GM23338 (cell line): ENCODE measurements at regions not wholly inside any gene's neighbourhood (a gene's known extent, or its start where the extent isn't known, plus 50 kb on each side); places are given as distances from the start of the nearest gene placed in this dataset.

Experiments used
- ATAC-seq: fragments of 200-7000 bp; cut with Tn5 transposase; 3 replicates; pipeline ENCODE4 v1.9.1; 2020
- DNase-seq: peaks from one replicate; pipeline ENCODE4 v3.0.0-alpha.2; 2015; ENCODE audit warnings: low spot score
- H2AFZ ChIP-seq: fragments of 200-600 bp; sonication (generic); 2 replicates; pipeline ENCODE4 v1.8.0; 2016; ENCODE audit warnings: antibody characterized with exemption, mild to moderate bottlenecking, moderate library complexity
- H3F3A ChIP-seq: fragments of 200-600 bp; sonication (generic); replicated peaks from 2 replicates; pipeline ENCODE4 v1.8.0; 2017; ENCODE audit warnings: antibody characterized with exemption, mixed run types, low read depth
- H3K27ac ChIP-seq: fragments of 200-600 bp; sonication (generic); 2 replicates; pipeline ENCODE4 v1.6.1; 2016; ENCODE audit warnings: low read depth
- H3K27me3 ChIP-seq: fragments of 200-600 bp; sonication (generic); 2 replicates; pipeline ENCODE4 v1.8.0; 2016; ENCODE audit warnings: mild to moderate bottlenecking, mixed run types, moderate library complexity; ENCODE audit not compliant: insufficient read depth
- H3K36me3 ChIP-seq: fragments of 200-600 bp; sonication (generic); 2 replicates; pipeline ENCODE4 v1.8.0; 2016; ENCODE audit warnings: mild to moderate bottlenecking; ENCODE audit not compliant: insufficient read depth
- H3K4me1 ChIP-seq: fragments of 200-600 bp; sonication (generic); 2 replicates; pipeline ENCODE4 v1.8.0; 2016; ENCODE audit warnings: mild to moderate bottlenecking, moderate library complexity; ENCODE audit not compliant: insufficient read depth
- H3K4me2 ChIP-seq: fragments of 200-600 bp; sonication (generic); 2 replicates; pipeline ENCODE4 v1.7.1; 2017; ENCODE audit warnings: mixed run types
- H3K4me3 ChIP-seq: fragments of 200-600 bp; sonication (generic); 2 replicates; pipeline ENCODE4 v1.6.1; 2016; ENCODE audit warnings: mixed run types
- H3K79me2 ChIP-seq: fragments of 200-600 bp; sonication (generic); replicated peaks from 2 replicates; pipeline ENCODE4 v1.8.0; 2017; ENCODE audit warnings: mild to moderate bottlenecking; ENCODE audit not compliant: insufficient read depth
- H3K9me2 ChIP-seq: fragments of 200-600 bp; sonication (generic); 2 replicates; pipeline ENCODE4 v1.8.0; 2017; ENCODE audit not compliant: insufficient read depth
- H4K20me1 ChIP-seq: fragments of 200-600 bp; sonication (generic); replicated peaks from 2 replicates; pipeline ENCODE4 v1.8.0; 2017; ENCODE audit warnings: mild to moderate bottlenecking; ENCODE audit not compliant: insufficient read depth
- H3K27ac Mint-ChIP-seq: 2 replicates; pipeline ENCODE4 v1.8.0; 2020; ENCODE audit warnings: inconsistent platforms, mild to moderate bottlenecking, moderate library complexity, mixed read lengths
- H3K27me3 Mint-ChIP-seq: 3 replicates; pipeline ENCODE4 v1.8.0; 2022; ENCODE audit warnings: low read depth, mild to moderate bottlenecking, moderate library complexity, mixed read lengths, inconsistent platforms; ENCODE audit not compliant: insufficient read depth, poor library complexity
- H3K36me3 Mint-ChIP-seq: 3 replicates; pipeline ENCODE4 v1.8.0; 2021; ENCODE audit warnings: low read depth, mild to moderate bottlenecking, inconsistent platforms, moderate library complexity, mixed read lengths
- H3K4me1 Mint-ChIP-seq: 3 replicates; pipeline ENCODE4 v1.8.0; 2020; ENCODE audit warnings: mild to moderate bottlenecking, inconsistent platforms, mixed read lengths
- H3K4me3 Mint-ChIP-seq: 3 replicates; pipeline ENCODE4 v1.8.0; 2021; ENCODE audit warnings: moderate library complexity, mild to moderate bottlenecking, inconsistent platforms, mixed read lengths
- H3K9me3 Mint-ChIP-seq: 3 replicates; pipeline ENCODE4 v1.8.0; 2020; ENCODE audit warnings: moderate library complexity, mild to moderate bottlenecking, inconsistent platforms, mixed read lengths
- CREB1 ChIP-seq: fragments of 250-450 bp; sonication (Bioruptor Pico); IDR thresholded peaks from 2 replicates; pipeline ENCODE4 v1.5.0; 2020; ENCODE audit warnings: low read depth, mild to moderate bottlenecking, moderate library complexity
- JUNB ChIP-seq: IDR thresholded peaks from one replicate; pipeline ENCODE4 v1.6.1; 2016; ENCODE audit warnings: antibody characterized with exemption; ENCODE audit not compliant: unreplicated experiment
- NANOG ChIP-seq: IDR thresholded peaks from 2 replicates; pipeline ENCODE4 v1.6.1; 2016; ENCODE audit warnings: antibody characterized with exemption, borderline replicate concordance
- POLR2AphosphoS5 ChIP-seq: IDR thresholded peaks from 2 replicates; pipeline ENCODE4 v1.6.1; 2016; ENCODE audit warnings: antibody characterized with exemption, low read depth
- ZNF114 ChIP-seq: fragments of 250-450 bp; sonication (Bioruptor Pico); IDR thresholded peaks from 2 replicates; pipeline ENCODE4 v1.5.0; 2020; ENCODE audit warnings: mild to moderate bottlenecking, moderate library complexity
- TF ChIP-seq, protein P1 (sequence below): IDR thresholded peaks from one replicate; pipeline ENCODE4 v1.6.1; 2018; ENCODE audit warnings: antibody characterized with exemption; ENCODE audit not compliant: unreplicated experiment
- TF ChIP-seq, protein P2 (sequence below): fragments of 250-450 bp; sonication (Bioruptor Pico); IDR thresholded peaks from 2 replicates; pipeline ENCODE4 v1.5.0; 2020; ENCODE audit warnings: mild to moderate bottlenecking, moderate library complexity

- Histone ChIP-seq H2AFZ (no peak overlapping the region), H4K20me1 (no peaks in the 10 kb centered on the region), H3K9me2 (peaks cover 4% of the 10 kb centered on the region; the same call in 1 of the 2 replicates), H3K4me3 (peak overlapping the region; percentile 21; the same call in 1 of the 2 replicates), H3F3A (no peaks in the 10 kb centered on the region), H3K36me3 (no peaks in the 10 kb centered on the region), H3K27me3 (peaks cover 22% of the 10 kb centered on the region), H3K27ac (no peak overlapping the region), H3K4me1 (peaks cover 40% of the 10 kb centered on the region), H3K4me2 (peak overlapping the region; percentile 54), H3K79me2 (no peaks in the 10 kb centered on the region)
- H3K9me3 Mint-ChIP-seq = no peaks in the 10 kb centered on the region
- peak overlapping the region; percentile 50; the same call in 2 of the 3 replicates for H3K4me3 Mint-ChIP-seq
- no peaks in the 10 kb centered on the region for H3K36me3 Mint-ChIP-seq
- DNase-seq (peak; percentile 32), ATAC-seq (peak; percentile 28)
- H3K4me1 Mint-ChIP-seq = peaks cover 50% of the 10 kb centered on the region
- TF ChIP-seq, protein P1, sequence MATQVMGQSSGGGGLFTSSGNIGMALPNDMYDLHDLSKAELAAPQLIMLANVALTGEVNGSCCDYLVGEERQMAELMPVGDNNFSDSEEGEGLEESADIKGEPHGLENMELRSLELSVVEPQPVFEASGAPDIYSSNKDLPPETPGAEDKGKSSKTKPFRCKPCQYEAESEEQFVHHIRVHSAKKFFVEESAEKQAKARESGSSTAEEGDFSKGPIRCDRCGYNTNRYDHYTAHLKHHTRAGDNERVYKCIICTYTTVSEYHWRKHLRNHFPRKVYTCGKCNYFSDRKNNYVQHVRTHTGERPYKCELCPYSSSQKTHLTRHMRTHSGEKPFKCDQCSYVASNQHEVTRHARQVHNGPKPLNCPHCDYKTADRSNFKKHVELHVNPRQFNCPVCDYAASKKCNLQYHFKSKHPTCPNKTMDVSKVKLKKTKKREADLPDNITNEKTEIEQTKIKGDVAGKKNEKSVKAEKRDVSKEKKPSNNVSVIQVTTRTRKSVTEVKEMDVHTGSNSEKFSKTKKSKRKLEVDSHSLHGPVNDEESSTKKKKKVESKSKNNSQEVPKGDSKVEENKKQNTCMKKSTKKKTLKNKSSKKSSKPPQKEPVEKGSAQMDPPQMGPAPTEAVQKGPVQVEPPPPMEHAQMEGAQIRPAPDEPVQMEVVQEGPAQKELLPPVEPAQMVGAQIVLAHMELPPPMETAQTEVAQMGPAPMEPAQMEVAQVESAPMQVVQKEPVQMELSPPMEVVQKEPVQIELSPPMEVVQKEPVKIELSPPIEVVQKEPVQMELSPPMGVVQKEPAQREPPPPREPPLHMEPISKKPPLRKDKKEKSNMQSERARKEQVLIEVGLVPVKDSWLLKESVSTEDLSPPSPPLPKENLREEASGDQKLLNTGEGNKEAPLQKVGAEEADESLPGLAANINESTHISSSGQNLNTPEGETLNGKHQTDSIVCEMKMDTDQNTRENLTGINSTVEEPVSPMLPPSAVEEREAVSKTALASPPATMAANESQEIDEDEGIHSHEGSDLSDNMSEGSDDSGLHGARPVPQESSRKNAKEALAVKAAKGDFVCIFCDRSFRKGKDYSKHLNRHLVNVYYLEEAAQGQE = no peak
- 0 out of 2 replicates have a peak, but pooled peaks have one; percentile 7 for TF ChIP-seq CREB1 (CRISPR knock-in tag)
- H3K27ac Mint-ChIP-seq = no peak overlapping the region
- peaks cover 29% of the 10 kb centered on the region for H3K27me3 Mint-ChIP-seq
These were observed 770.5 kb downstream of the MED13L start for GRCh38 chr12:115506822-115507559.

GRCh38 chr12:115504306-115505290, 772.9 kb downstream of the MED13L start:
- Histone ChIP-seq H2AFZ (no peak overlapping the region), H3F3A (no peaks in the 10 kb centered on the region), H3K4me3 (no peak overlapping the region), H4K20me1 (no peaks in the 10 kb centered on the region), H3K9me2 (peaks cover 7% of the 10 kb centered on the region; the same call in 1 of the 2 replicates), H3K4me1 (peaks cover 31% of the 10 kb centered on the region), H3K27ac (no peak overlapping the region), H3K79me2 (no peaks in the 10 kb centered on the region), H3K36me3 (no peaks in the 10 kb centered on the region), H3K27me3 (peaks cover 12% of the 10 kb centered on the region), H3K4me2 (no peak overlapping the region)
- H3K36me3 Mint-ChIP-seq = no peaks in the 10 kb centered on the region
- no peak overlapping the region for H3K27ac Mint-ChIP-seq
- H3K27me3 Mint-ChIP-seq = peaks cover 23% of the 10 kb centered on the region
- DNase-seq (peak; percentile 19), ATAC-seq (no peak)
- no peaks in the 10 kb centered on the region; the same call in 2 of the 3 replicates for H3K9me3 Mint-ChIP-seq
- H3K4me1 Mint-ChIP-seq = peaks cover 42% of the 10 kb centered on the region
- no peak overlapping the region for H3K4me3 Mint-ChIP-seq
- TF ChIP-seq ZNF114 (CRISPR knock-in tag) (no peak), CREB1 (CRISPR knock-in tag) (no peak), JUNB (no peak), NANOG (no peak), POLR2AphosphoS5 (no peak)
- TF ChIP-seq, protein P2, sequence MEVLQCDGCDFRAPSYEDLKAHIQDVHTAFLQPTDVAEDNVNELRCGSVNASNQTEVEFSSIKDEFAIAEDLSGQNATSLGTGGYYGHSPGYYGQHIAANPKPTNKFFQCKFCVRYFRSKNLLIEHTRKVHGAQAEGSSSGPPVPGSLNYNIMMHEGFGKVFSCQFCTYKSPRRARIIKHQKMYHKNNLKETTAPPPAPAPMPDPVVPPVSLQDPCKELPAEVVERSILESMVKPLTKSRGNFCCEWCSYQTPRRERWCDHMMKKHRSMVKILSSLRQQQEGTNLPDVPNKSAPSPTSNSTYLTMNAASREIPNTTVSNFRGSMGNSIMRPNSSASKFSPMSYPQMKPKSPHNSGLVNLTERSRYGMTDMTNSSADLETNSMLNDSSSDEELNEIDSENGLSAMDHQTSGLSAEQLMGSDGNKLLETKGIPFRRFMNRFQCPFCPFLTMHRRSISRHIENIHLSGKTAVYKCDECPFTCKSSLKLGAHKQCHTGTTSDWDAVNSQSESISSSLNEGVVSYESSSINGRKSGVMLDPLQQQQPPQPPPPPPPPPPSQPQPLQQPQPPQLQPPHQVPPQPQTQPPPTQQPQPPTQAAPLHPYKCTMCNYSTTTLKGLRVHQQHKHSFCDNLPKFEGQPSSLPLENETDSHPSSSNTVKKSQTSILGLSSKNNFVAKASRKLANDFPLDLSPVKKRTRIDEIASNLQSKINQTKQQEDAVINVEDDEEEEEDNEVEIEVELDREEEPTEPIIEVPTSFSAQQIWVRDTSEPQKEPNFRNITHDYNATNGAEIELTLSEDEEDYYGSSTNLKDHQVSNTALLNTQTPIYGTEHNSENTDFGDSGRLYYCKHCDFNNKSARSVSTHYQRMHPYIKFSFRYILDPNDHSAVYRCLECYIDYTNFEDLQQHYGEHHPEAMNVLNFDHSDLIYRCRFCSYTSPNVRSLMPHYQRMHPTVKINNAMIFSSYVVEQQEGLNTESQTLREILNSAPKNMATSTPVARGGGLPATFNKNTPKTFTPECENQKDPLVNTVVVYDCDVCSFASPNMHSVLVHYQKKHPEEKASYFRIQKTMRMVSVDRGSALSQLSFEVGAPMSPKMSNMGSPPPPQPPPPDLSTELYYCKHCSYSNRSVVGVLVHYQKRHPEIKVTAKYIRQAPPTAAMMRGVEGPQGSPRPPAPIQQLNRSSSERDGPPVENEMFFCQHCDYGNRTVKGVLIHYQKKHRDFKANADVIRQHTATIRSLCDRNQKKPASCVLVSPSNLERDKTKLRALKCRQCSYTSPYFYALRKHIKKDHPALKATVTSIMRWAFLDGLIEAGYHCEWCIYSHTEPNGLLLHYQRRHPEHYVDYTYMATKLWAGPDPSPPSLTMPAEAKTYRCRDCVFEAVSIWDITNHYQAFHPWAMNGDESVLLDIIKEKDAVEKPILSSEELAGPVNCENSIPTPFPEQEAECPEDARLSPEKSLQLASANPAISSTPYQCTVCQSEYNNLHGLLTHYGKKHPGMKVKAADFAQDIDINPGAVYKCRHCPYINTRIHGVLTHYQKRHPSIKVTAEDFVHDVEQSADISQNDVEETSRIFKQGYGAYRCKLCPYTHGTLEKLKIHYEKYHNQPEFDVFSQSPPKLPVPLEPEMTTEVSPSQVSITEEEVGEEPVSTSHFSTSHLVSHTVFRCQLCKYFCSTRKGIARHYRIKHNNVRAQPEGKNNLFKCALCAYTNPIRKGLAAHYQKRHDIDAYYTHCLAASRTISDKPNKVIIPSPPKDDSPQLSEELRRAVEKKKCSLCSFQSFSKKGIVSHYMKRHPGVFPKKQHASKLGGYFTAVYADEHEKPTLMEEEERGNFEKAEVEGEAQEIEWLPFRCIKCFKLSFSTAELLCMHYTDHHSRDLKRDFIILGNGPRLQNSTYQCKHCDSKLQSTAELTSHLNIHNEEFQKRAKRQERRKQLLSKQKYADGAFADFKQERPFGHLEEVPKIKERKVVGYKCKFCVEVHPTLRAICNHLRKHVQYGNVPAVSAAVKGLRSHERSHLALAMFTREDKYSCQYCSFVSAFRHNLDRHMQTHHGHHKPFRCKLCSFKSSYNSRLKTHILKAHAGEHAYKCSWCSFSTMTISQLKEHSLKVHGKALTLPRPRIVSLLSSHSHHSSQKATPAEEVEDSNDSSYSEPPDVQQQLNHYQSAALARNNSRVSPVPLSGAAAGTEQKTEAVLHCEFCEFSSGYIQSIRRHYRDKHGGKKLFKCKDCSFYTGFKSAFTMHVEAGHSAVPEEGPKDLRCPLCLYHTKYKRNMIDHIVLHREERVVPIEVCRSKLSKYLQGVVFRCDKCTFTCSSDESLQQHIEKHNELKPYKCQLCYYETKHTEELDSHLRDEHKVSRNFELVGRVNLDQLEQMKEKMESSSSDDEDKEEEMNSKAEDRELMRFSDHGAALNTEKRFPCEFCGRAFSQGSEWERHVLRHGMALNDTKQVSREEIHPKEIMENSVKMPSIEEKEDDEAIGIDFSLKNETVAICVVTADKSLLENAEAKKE = no peak
